SK-N-SH (cell line): ENCODE measurements at regions not wholly inside any gene's neighbourhood (a gene's known extent, or its start where the extent isn't known, plus 50 kb on each side); places are given as distances from the start of the nearest gene placed in this dataset.

Experiments used
- CTCF ChIA-PET: fragments of 300-600, 350-600 bp; formaldehyde crosslinking; extraction: SDS; loops from one replicate; lab custom pipeline; 2021; lab: Yijun Ruan, JAX
- POLR2A ChIA-PET: fragments of 350-600 bp; sonication (Branson Sonifier 250); formaldehyde crosslinking; extraction: SDS; loops from one replicate; lab custom pipeline; 2020; ENCODE audit warnings: antibody characterized with exemption, inconsistent platforms; lab: Yijun Ruan, JAX
- DNase-seq: peaks from one replicate; pipeline ENCODE4 v3.0.0; 2012
- H2AFZ ChIP-seq: fragments of 200-600 bp; sonication (generic); 2 replicates; pipeline ENCODE4 v1.8.1; 2016; ENCODE audit warnings: antibody characterized with exemption, mild to moderate bottlenecking, low read depth
- H3F3A ChIP-seq: fragments of 200-600 bp; sonication (generic); replicated peaks from 2 replicates; pipeline ENCODE3; 2016; ENCODE audit warnings: antibody characterized with exemption, mild to moderate bottlenecking; ENCODE audit not compliant: insufficient read depth
- H3K27ac ChIP-seq, 2 experiments: fragments of 200-500 bp in 1 of 2; fragments of 200-600 bp in 1 of 2; sonication (Bioruptor generic) in 1 of 2; sonication (generic), shearing (Covaris generic) in 1 of 2; 2 replicates each; pipeline versions ENCODE4 v1.5.1 to v1.6.1; 2014 to 2016; ENCODE audit warnings: low read depth in 2 of 2, inconsistent platforms in 1 of 2, low read length in 1 of 2, mild to moderate bottlenecking in 1 of 2, mixed read lengths in 1 of 2
- H3K27me3 ChIP-seq: fragments of 200-600 bp; sonication (generic), shearing (Covaris generic); 2 replicates; pipeline ENCODE4 v1.6.1; 2016; ENCODE audit warnings: mixed run types; ENCODE audit not compliant: insufficient read depth
- H3K36me3 ChIP-seq, 2 experiments: fragments of 200-500 bp in 1 of 2; fragments of 200-600 bp in 1 of 2; sonication (Bioruptor generic) in 1 of 2; sonication (generic) in 1 of 2; replicated peaks in 1 of 2; 2 replicates each; pipeline versions ENCODE3 to v1.5.1; 2014 to 2016; ENCODE audit warnings: low read length in 1 of 2, mild to moderate bottlenecking in 1 of 2; ENCODE audit not compliant: insufficient read depth in 2 of 2, control insufficient read depth in 1 of 2
- H3K4me1 ChIP-seq, 2 experiments: fragments of 200-500 bp in 1 of 2; fragments of 200-600 bp in 1 of 2; sonication (Bioruptor generic) in 1 of 2; sonication (generic), shearing (Covaris generic) in 1 of 2; 2 replicates each; pipeline versions ENCODE4 v1.5.1 to v1.6.1; 2014 to 2016; ENCODE audit warnings: low read depth in 1 of 2, low read length in 1 of 2, mixed run types in 1 of 2; ENCODE audit not compliant: insufficient read depth in 2 of 2, control insufficient read depth in 1 of 2
- H3K4me2 ChIP-seq: fragments of 200-600 bp; sonication (generic), shearing (Covaris generic); 2 replicates; pipeline ENCODE4 v1.6.1; 2017; ENCODE audit warnings: mixed run types
- H3K4me3 ChIP-seq, 2 experiments: fragments of 200-500 bp in 1 of 2; fragments of 200-600 bp in 1 of 2; sonication (Bioruptor generic) in 1 of 2; sonication (generic), shearing (Covaris generic) in 1 of 2; 2 replicates each; pipeline versions ENCODE4 v1.5.1 to v1.8.1; 2014 to 2016; ENCODE audit warnings: low read depth in 2 of 2, inconsistent platforms in 1 of 2, low read length in 1 of 2, mild to moderate bottlenecking in 1 of 2, mixed read lengths in 1 of 2, moderate library complexity in 1 of 2
- H3K79me2 ChIP-seq: fragments of 200-600 bp; sonication (generic); 2 replicates; pipeline ENCODE4 v1.8.1; 2017; ENCODE audit warnings: mild to moderate bottlenecking; ENCODE audit not compliant: insufficient read depth
- H3K9ac ChIP-seq: fragments of 200-600 bp; sonication (generic); 2 replicates; pipeline ENCODE4 v1.6.1; 2017; ENCODE audit warnings: mixed run types
- H3K9me2 ChIP-seq: fragments of 200-600 bp; sonication (generic); 2 replicates; pipeline ENCODE4 v1.6.1; 2017; ENCODE audit warnings: mixed run types
- H3K9me3 ChIP-seq: fragments of 200-600 bp; sonication (generic); 2 replicates; pipeline ENCODE4 v1.6.1; 2017; ENCODE audit warnings: mixed run types, mild to moderate bottlenecking, moderate library complexity
- H4K20me1 ChIP-seq: fragments of 200-600 bp; sonication (generic); 2 replicates; pipeline ENCODE4 v1.6.1; 2017; ENCODE audit warnings: mild to moderate bottlenecking, mixed run types; ENCODE audit not compliant: insufficient read depth
- CHD2 ChIP-seq: fragments of 150-350 bp; IDR thresholded peaks from 2 replicates; pipeline ENCODE4 v1.6.1; 2018; ENCODE audit warnings: low read length; ENCODE audit not compliant: partially characterized antibody
- CTCF ChIP-seq: fragments of 200-600 bp; sonication (generic); IDR thresholded peaks from 2 replicates; pipeline ENCODE4 v1.6.1; 2017; ENCODE audit warnings: antibody characterized with exemption, mild to moderate bottlenecking, moderate library complexity
- EP300 ChIP-seq, 2 experiments: IDR thresholded peaks; 2 replicates each; pipeline versions ENCODE4 v1.4.0 to v1.6.1; 2012; ENCODE audit warnings: borderline replicate concordance in 1 of 2, low read depth in 1 of 2, low read length in 1 of 2
- GATA2 ChIP-seq: sonication (generic); formaldehyde crosslinking; IDR thresholded peaks from 2 replicates; pipeline ENCODE4 v1.5.0; 2020; ENCODE audit warnings: mild to moderate bottlenecking, missing genetic modification reagents
- NFIC ChIP-seq: IDR thresholded peaks from 2 replicates; pipeline ENCODE4 v1.4.0; 2012; ENCODE audit warnings: borderline replicate concordance
- RCOR1 ChIP-seq: fragments of 150-350 bp; IDR thresholded peaks from 2 replicates; pipeline ENCODE4 v1.6.1; 2017; ENCODE audit warnings: antibody characterized with exemption, low read length
- REST ChIP-seq: IDR thresholded peaks from 2 replicates; pipeline ENCODE4 v1.6.1; 2012; ENCODE audit warnings: mild to moderate bottlenecking, low read depth, low read length, moderate library complexity
- RFX5 ChIP-seq: IDR thresholded peaks from 2 replicates; pipeline ENCODE4 v1.6.1; 2012; ENCODE audit warnings: mild to moderate bottlenecking, improper control_type of control experiment, low read length
- SIN3A ChIP-seq: IDR thresholded peaks from 2 replicates; pipeline ENCODE4 v1.6.1; 2012; ENCODE audit warnings: low read depth, mild to moderate bottlenecking, low read length, moderate library complexity, borderline replicate concordance
- SMC3 ChIP-seq: IDR thresholded peaks from 2 replicates; pipeline ENCODE4 v1.6.1; 2012; ENCODE audit warnings: low read depth, low read length, improper control_type of control experiment
- TAF1 ChIP-seq: IDR thresholded peaks from 2 replicates; pipeline ENCODE4 v1.6.1; 2012; ENCODE audit warnings: low read depth, mild to moderate bottlenecking, low read length, moderate library complexity, borderline replicate concordance
- TCF12 ChIP-seq: IDR thresholded peaks from 2 replicates; pipeline ENCODE4 v1.4.0; 2012
- TEAD4 ChIP-seq: IDR thresholded peaks from 2 replicates; pipeline ENCODE4 v1.4.0; 2012; ENCODE audit warnings: mild to moderate bottlenecking, borderline replicate concordance; ENCODE audit not compliant: insufficient read depth
- USF2 ChIP-seq: fragments of 150-350 bp; IDR thresholded peaks from 2 replicates; pipeline ENCODE4 v1.6.1; 2017; ENCODE audit warnings: antibody characterized with exemption, low read length, low read depth, borderline replicate concordance
- ZBTB33 ChIP-seq: IDR thresholded peaks from 2 replicates; pipeline ENCODE4 v1.4.0; 2012; ENCODE audit warnings: low read depth, borderline replicate concordance
- WGBS: methylation state at CpG from one replicate; pipeline ENCODE4 v1.1.6; 2017; ENCODE audit warnings: low lambda C conversion rate; 5-methylcytosine and 5-hydroxymethylcytosine counted together

GRCh38 chr10:56142092-56142728, 218.8 kb downstream of the ZWINT start:
- Histone ChIP-seq H4K20me1 (no peaks in the 10 kb centered on the region), H3K4me3 (no peak overlapping the region), H3F3A (no peaks in the 10 kb centered on the region), H3K9me3 (no peaks in the 10 kb centered on the region), H3K27me3 (no peaks in the 10 kb centered on the region), H3K36me3 (no peaks in the 10 kb centered on the region), H3K9me2 (no peaks in the 10 kb centered on the region)
- 37% methylated on average over 1 of the region's 1 CpG for WGBS
- POLR2A ChIA-PET: no interaction called here
- TF ChIP-seq RCOR1 (no peak), TAF1 (no peak), EP300 (IDR thresholded peaks at IDR 0.05; ENCODE audit: borderline replicate concordance in 1 of 2, low read depth in 1 of 2, low read length in 1 of 2) (no peak), USF2 (no peak), GATA2 (CRISPR knock-in tag) (no peak), ZBTB33 (no peak), TCF12 (no peak), CHD2 (no peak), NFIC (no peak), REST (no peak), TEAD4 (no peak), SMC3 (no peak), RFX5 (no peak), SIN3A (no peak), CTCF (no peak)
- TF ChIP-seq, all 33 proteins: peak for 0
- no peak for DNase-seq
- Histone ChIP-seq H3K9ac (no peak overlapping the region), H2AFZ (no peak overlapping the region), H3K4me1 (no peaks in the 10 kb centered on the region; a peak in 1 of 4 replicates), H3K4me2 (no peak overlapping the region), H3K27ac (no peak overlapping the region), H3K79me2 (no peaks in the 10 kb centered on the region)
- CTCF ChIA-PET: no interaction called here
